LNCaP clone FGC (cell line): ENCODE measurements at regions not wholly inside any gene's neighbourhood (a gene's known extent, or its start where the extent isn't known, plus 50 kb on each side); places are given as distances from the start of the nearest gene placed in this dataset.

Experiments used
- DNase-seq: peaks from one replicate; pipeline ENCODE4 v3.0.0-alpha.2; 2011; ENCODE audit warnings: low read depth
- H3K4me3 ChIP-seq: 2 replicates; pipeline ENCODE4 v1.5.1; 2011; ENCODE audit warnings: mild to moderate bottlenecking, low read depth, low read length, control low read depth
- CTCF ChIP-seq: IDR thresholded peaks from 2 replicates; pipeline ENCODE4 v1.5.1; 2012; ENCODE audit warnings: mild to moderate bottlenecking; ENCODE audit not compliant: control insufficient read depth, insufficient read depth; ENCODE audit errors: extremely low read depth

GRCh38 chr2:118179445-118179844, 91.2 kb downstream of the INSIG2 start:
- no peak for DNase-seq
- no peak overlapping the region for H3K4me3 ChIP-seq
- TF ChIP-seq CTCF: no peak

DNA sequence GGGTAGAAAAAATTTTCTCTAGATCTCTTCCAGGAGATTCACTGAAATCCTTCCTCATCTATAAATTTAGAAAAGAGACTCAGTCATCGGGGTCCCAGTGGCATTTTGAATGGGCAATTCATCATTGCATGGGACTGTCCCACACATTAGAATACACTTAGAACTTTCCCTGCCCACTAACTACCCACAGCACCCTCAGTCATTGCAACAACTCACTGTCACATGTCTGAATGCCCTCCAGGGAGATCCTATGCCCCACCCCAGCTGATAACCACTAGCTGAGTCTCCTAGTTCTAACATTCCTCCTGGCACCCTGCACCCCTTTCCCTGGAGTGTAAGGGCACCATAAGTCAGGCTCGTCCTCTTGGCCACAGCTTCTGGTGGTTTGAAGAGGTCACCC, 89.6 kb downstream of the INSIG2 start:
- no peak for TF ChIP-seq CTCF
- no peak overlapping the region for H3K4me3 ChIP-seq
- no peak for DNase-seq

- no peak for TF ChIP-seq CTCF
- no peak for DNase-seq
- H3K4me3 ChIP-seq: no peak overlapping the region
Measured at GRCh38 chr2:118177318-118177717, 89.0 kb downstream of the INSIG2 start.

GRCh38 chr2:118176601-118177000, 88.3 kb downstream of the INSIG2 start:
- DNase-seq: no peak
- no peak for TF ChIP-seq CTCF
- no peak overlapping the region for H3K4me3 ChIP-seq

DNA sequence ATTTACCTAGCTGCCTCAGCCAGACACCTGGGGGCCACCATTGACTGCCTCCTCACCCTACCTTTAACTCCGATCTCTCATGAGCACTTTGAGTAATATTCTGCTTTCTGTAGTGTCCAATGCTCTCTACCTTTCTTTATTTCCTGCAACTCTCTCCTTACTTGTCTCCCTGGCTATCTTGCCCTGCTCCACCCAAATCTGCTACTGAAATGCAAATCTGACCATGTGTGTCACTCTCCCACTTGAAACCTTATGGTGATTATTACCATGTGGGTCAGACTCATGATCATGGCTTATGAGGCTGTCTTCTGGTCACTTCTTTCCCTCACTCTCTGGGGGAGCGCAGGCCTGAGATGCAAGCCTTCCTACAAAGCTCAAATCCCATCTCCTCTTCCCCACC, 83.3 kb downstream of the INSIG2 start:
- no peak overlapping the region for H3K4me3 ChIP-seq
- TF ChIP-seq CTCF: no peak
- no peak for DNase-seq

GRCh38 chr2:118169359-118170005, 81.2 kb downstream of the INSIG2 start:
- no peak for TF ChIP-seq CTCF
- H3K4me3 ChIP-seq: no peak overlapping the region
- no peak for DNase-seq

- H3K4me3 ChIP-seq: no peak overlapping the region
- no peak for TF ChIP-seq CTCF
- DNase-seq: no peak
Measured at GRCh38 chr2:118168615-118169014, 80.3 kb downstream of the INSIG2 start.
